Erythroblast (primary cell): ENCODE measurements at regions not wholly inside any gene's neighbourhood (a gene's known extent, or its start where the extent isn't known, plus 50 kb on each side); places are given as distances from the start of the nearest gene placed in this dataset.

Experiments
- GATA1 ChIP-seq: IDR thresholded peaks from 2 replicates; pipeline ENCODE4 v1.6.1; 2011; ENCODE audit warnings: low read depth, mild to moderate bottlenecking, control low read depth, low read length, moderate library complexity
- POLR2A ChIP-seq: IDR thresholded peaks from 2 replicates; pipeline ENCODE4 v1.6.1; 2011; ENCODE audit warnings: mild to moderate bottlenecking, low read length

DNA sequence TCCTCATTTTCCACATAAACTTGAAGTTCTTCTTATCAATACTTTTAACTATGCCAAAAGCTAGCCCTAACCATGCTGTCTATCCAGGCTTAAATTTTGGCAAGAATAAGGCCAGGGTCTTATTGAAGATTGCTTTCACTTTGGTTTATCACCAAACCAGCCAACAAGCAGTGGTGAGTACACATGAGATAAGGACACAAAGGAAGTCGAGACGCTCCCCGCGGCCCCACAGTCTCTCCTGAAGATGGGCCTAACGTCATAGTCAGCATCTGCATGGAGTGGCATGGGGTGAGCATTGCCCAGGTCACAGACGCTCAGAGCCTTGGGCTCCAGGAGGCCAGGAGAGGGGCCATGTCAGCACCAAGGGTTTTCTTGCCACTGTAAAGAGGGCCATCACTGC, 80.3 kb downstream of the ATPSCKMT start:
- TF ChIP-seq POLR2A, result no peak
- no peak for TF ChIP-seq GATA1
